SK-N-SH treated with all-trans-retinoic acid at 6 μM for 48 hours (cell line): ENCODE measurements at regions not wholly inside any gene's neighbourhood (a gene's known extent, or its start where the extent isn't known, plus 50 kb on each side); places are given as distances from the start of the nearest gene placed in this dataset.

Experiments
- ATAC-seq: fragments of 200-7000 bp; cut with Tn5 transposase; 3 replicates; pipeline ENCODE4 v1.9.1; 2020; ENCODE audit warnings: mild to moderate bottlenecking, moderate library complexity
- BACH2 ChIP-seq: fragments of 250-450 bp; sonication (Bioruptor Pico); IDR thresholded peaks from 2 replicates; pipeline ENCODE4 v1.9.0; 2021; ENCODE audit warnings: mild to moderate bottlenecking, borderline replicate concordance
- CSDC2 ChIP-seq: fragments of 250-450 bp; sonication (Bioruptor Pico); IDR thresholded peaks from 2 replicates; pipeline ENCODE4 v1.5.0; 2020; ENCODE audit warnings: mild to moderate bottlenecking, moderate library complexity
- GLIS3 ChIP-seq: fragments of 250-450 bp; sonication (Bioruptor Pico); IDR thresholded peaks from 2 replicates; pipeline ENCODE4 v1.5.0; 2020; ENCODE audit warnings: mild to moderate bottlenecking, moderate library complexity
- ISL1 ChIP-seq: fragments of 250-450 bp; sonication (Bioruptor Pico); IDR thresholded peaks from 2 replicates; pipeline ENCODE4 v2.1.2; 2022; ENCODE audit warnings: mild to moderate bottlenecking, moderate library complexity
- OSR1 ChIP-seq: fragments of 250-450 bp; sonication (Bioruptor Pico); IDR thresholded peaks from 2 replicates; pipeline ENCODE4 v1.8.0; 2022; ENCODE audit warnings: moderate library complexity, mild to moderate bottlenecking, inconsistent platforms
- RARB ChIP-seq: fragments of 250-450 bp; sonication (Bioruptor Pico); IDR thresholded peaks from 2 replicates; pipeline ENCODE4 v1.8.0; 2021; ENCODE audit warnings: mild to moderate bottlenecking, moderate library complexity
- TCF4 ChIP-seq: fragments of 250-450 bp; sonication (Bioruptor Pico); IDR thresholded peaks from 2 replicates; pipeline ENCODE4 v1.8.0; 2021; ENCODE audit warnings: mild to moderate bottlenecking, moderate library complexity, borderline replicate concordance
- TOX ChIP-seq: fragments of 250-450 bp; sonication (Bioruptor Pico); IDR thresholded peaks from 2 replicates; pipeline ENCODE4 v1.8.0; 2021; ENCODE audit warnings: mild to moderate bottlenecking, moderate library complexity, borderline replicate concordance
- ZC3H10 ChIP-seq: fragments of 250-450 bp; sonication (Bioruptor Pico); IDR thresholded peaks from 2 replicates; pipeline ENCODE4 v1.5.1; 2021; ENCODE audit warnings: mild to moderate bottlenecking, moderate library complexity
- ZFP3 ChIP-seq: fragments of 250-450 bp; sonication (Bioruptor Pico); IDR thresholded peaks from 2 replicates; pipeline ENCODE4 v1.5.0; 2020; ENCODE audit warnings: mild to moderate bottlenecking, moderate library complexity
- ZFP30 ChIP-seq: fragments of 450-650 bp; formaldehyde crosslinking; IDR thresholded peaks from 2 replicates; pipeline ENCODE4 v1.5.0; 2022; ENCODE audit warnings: mild to moderate bottlenecking, moderate library complexity
- ZNF565 ChIP-seq: fragments of 450-650 bp; formaldehyde crosslinking; conservative IDR thresholded peaks from 2 replicates; pipeline ENCODE4 v1.5.0; 2020; ENCODE audit warnings: low read depth, mild to moderate bottlenecking, moderate library complexity
- ZNF8 ChIP-seq: fragments of 450-650 bp; formaldehyde crosslinking; IDR thresholded peaks from 2 replicates; pipeline ENCODE4 v1.5.0; 2020; ENCODE audit warnings: mild to moderate bottlenecking, moderate library complexity
- TF ChIP-seq, protein P1 (sequence below): fragments of 250-450 bp; sonication (Bioruptor Pico); IDR thresholded peaks from 2 replicates; pipeline ENCODE4 v1.5.1; 2021; ENCODE audit warnings: mild to moderate bottlenecking, moderate library complexity
- TF ChIP-seq, protein P2 (sequence below): fragments of 250-450 bp; sonication (Bioruptor Pico); IDR thresholded peaks from 2 replicates; pipeline ENCODE4 v1.8.0; 2021; ENCODE audit warnings: low read depth, mild to moderate bottlenecking, moderate library complexity, borderline replicate concordance
- TF ChIP-seq, protein P3 (sequence below): fragments of 250-450 bp; sonication (Bioruptor Pico); IDR thresholded peaks from 2 replicates; pipeline ENCODE4 v1.5.0; 2020; ENCODE audit warnings: mild to moderate bottlenecking, moderate library complexity
- TF ChIP-seq, protein P4 (sequence below): fragments of 250-450 bp; sonication (Bioruptor Pico); IDR thresholded peaks from 2 replicates; pipeline ENCODE4 v1.5.1; 2020; ENCODE audit warnings: low read depth, mild to moderate bottlenecking, moderate library complexity
- TF ChIP-seq, protein P5 (sequence below): fragments of 250-450 bp; sonication (Bioruptor Pico); IDR thresholded peaks from 2 replicates; pipeline ENCODE4 v1.8.0; 2020; ENCODE audit warnings: mild to moderate bottlenecking, moderate library complexity, borderline replicate concordance

DNA sequence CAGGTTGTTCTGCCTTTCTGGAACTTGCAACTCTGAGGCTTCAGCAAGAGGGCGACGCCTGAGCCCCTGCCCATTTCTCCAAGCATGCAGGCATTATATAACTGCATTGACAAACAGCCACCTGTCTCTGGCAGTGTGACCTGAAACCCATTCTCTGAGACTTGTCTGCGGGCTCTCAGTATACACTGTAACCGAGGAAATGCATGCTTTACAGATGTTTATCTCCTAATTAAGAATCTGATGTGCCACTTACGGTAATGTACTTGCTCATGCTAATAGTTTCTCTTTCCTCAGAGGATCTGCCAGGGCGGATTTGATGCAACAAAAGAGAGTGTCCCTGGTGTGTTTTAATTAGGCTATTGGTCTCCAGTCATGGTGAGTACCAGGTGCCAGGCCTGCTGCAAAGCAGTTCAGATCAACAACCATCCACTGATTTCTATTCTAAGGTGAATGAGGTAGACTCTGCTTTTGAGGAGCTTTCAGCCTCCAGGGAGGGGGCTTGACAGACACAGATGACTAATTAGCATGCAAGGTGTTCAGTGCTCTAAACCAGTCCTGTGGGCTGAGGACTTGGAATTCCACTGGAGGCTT lies 593.7 kb upstream of the KLF4 start:
- ATAC-seq = no peak

DNA sequence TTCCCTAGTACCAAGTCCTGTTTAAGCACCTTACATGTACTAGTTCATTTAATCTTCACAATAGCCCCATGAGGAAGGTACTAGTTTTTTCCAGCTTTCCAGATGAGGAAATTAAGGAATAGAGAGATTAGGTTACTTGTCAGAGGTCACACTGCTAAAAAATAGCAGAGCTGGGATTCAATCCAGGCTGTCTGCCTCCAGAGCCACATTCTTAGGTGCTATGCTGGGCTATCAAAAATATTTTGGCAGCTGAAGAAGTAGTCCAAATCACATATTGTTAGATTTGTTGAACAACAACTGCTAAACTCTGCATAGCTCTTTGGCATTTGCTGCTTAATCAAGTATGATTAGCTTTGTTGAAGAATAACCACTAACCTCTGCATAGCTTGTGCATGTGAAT lies 591.5 kb upstream of the KLF4 start:
- TF ChIP-seq, protein P1, sequence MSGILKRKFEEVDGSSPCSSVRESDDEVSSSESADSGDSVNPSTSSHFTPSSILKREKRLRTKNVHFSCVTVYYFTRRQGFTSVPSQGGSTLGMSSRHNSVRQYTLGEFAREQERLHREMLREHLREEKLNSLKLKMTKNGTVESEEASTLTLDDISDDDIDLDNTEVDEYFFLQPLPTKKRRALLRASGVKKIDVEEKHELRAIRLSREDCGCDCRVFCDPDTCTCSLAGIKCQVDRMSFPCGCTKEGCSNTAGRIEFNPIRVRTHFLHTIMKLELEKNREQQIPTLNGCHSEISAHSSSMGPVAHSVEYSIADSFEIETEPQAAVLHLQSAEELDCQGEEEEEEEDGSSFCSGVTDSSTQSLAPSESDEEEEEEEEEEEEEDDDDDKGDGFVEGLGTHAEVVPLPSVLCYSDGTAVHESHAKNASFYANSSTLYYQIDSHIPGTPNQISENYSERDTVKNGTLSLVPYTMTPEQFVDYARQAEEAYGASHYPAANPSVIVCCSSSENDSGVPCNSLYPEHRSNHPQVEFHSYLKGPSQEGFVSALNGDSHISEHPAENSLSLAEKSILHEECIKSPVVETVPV (CRISPR knock-in tag) = no peak
- TF ChIP-seq, protein P2, sequence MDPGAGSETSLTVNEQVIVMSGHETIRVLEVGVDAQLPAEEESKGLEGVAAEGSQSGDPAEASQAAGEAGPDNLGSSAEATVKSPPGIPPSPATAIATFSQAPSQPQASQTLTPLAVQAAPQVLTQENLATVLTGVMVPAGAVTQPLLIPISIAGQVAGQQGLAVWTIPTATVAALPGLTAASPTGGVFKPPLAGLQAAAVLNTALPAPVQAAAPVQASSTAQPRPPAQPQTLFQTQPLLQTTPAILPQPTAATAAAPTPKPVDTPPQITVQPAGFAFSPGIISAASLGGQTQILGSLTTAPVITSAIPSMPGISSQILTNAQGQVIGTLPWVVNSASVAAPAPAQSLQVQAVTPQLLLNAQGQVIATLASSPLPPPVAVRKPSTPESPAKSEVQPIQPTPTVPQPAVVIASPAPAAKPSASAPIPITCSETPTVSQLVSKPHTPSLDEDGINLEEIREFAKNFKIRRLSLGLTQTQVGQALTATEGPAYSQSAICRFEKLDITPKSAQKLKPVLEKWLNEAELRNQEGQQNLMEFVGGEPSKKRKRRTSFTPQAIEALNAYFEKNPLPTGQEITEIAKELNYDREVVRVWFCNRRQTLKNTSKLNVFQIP (CRISPR knock-in tag) = no peak
- ATAC-seq = no peak

More for the DNA sequence above, 593.7 kb upstream of the KLF4 start:
- no peak for TF ChIP-seq GLIS3 (CRISPR knock-in tag)
- no peak for TF ChIP-seq ZNF565
- TF ChIP-seq TCF4 (CRISPR knock-in tag) = no peak
- no peak for TF ChIP-seq RARB (CRISPR knock-in tag)
- TF ChIP-seq, all 23 proteins: peak for 0

DNA sequence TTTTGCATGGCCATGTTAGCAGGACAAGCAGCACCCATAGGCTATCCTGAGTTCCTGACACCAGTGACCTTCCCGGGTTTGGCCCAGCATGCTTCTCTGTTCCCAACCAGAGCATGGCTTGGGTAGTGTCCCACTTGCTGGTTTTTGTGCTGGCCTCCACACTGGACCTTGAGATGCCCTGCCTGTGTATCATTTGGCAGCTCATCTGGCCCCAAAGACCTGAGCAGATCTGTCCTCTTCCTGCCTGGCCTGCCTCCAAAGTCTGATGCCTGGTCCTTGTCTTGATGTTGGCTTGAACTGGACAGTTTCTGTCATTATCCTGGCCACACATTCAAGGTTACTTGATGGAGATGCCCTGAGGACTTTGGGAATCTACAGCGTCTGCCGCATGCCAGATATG lies 590.7 kb upstream of the KLF4 start:
- no peak for ATAC-seq
- no peak for TF ChIP-seq ZFP30

DNA sequence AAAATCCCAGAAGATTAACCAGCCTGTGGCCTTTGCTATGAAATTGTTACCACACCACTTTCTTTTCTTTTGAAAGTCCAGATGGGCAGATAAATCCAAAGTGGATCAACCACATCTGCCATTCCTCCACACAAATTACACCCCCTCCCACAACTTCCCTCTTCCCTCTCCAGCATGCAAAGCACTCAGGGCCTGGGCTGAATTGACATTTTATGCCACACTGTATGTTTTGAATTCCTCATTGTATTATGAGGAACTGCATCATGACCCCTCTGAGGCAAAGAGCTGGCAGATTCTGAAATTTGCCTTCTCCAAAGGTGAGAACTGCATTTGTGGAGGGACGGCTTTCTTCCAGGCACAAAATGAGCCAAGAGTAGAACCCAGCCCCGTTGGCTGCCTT lies 589.2 kb upstream of the KLF4 start:
- ATAC-seq = no peak
- TF ChIP-seq TOX (CRISPR knock-in tag) (no peak), TCF4 (CRISPR knock-in tag) (no peak), ZNF565 (no peak), ISL1 (no peak), BACH2 (no peak), ZNF8 (CRISPR knock-in tag) (no peak), CSDC2 (CRISPR knock-in tag) (no peak), OSR1 (no peak), ZFP3 (CRISPR knock-in tag) (no peak), ZC3H10 (no peak), RARB (CRISPR knock-in tag) (no peak)
- TF ChIP-seq, protein P1 (CRISPR knock-in tag) = no peak
- TF ChIP-seq, protein P3, sequence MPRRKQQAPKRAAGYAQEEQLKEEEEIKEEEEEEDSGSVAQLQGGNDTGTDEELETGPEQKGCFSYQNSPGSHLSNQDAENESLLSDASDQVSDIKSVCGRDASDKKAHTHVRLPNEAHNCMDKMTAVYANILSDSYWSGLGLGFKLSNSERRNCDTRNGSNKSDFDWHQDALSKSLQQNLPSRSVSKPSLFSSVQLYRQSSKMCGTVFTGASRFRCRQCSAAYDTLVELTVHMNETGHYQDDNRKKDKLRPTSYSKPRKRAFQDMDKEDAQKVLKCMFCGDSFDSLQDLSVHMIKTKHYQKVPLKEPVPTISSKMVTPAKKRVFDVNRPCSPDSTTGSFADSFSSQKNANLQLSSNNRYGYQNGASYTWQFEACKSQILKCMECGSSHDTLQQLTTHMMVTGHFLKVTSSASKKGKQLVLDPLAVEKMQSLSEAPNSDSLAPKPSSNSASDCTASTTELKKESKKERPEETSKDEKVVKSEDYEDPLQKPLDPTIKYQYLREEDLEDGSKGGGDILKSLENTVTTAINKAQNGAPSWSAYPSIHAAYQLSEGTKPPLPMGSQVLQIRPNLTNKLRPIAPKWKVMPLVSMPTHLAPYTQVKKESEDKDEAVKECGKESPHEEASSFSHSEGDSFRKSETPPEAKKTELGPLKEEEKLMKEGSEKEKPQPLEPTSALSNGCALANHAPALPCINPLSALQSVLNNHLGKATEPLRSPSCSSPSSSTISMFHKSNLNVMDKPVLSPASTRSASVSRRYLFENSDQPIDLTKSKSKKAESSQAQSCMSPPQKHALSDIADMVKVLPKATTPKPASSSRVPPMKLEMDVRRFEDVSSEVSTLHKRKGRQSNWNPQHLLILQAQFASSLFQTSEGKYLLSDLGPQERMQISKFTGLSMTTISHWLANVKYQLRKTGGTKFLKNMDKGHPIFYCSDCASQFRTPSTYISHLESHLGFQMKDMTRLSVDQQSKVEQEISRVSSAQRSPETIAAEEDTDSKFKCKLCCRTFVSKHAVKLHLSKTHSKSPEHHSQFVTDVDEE (CRISPR knock-in tag) = no peak
- TF ChIP-seq, protein P4, sequence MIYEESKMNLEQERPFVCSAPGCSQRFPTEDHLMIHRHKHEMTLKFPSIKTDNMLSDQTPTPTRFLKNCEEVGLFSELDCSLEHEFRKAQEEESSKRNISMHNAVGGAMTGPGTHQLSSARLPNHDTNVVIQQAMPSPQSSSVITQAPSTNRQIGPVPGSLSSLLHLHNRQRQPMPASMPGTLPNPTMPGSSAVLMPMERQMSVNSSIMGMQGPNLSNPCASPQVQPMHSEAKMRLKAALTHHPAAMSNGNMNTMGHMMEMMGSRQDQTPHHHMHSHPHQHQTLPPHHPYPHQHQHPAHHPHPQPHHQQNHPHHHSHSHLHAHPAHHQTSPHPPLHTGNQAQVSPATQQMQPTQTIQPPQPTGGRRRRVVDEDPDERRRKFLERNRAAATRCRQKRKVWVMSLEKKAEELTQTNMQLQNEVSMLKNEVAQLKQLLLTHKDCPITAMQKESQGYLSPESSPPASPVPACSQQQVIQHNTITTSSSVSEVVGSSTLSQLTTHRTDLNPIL = no peak
- TF ChIP-seq, protein P5, sequence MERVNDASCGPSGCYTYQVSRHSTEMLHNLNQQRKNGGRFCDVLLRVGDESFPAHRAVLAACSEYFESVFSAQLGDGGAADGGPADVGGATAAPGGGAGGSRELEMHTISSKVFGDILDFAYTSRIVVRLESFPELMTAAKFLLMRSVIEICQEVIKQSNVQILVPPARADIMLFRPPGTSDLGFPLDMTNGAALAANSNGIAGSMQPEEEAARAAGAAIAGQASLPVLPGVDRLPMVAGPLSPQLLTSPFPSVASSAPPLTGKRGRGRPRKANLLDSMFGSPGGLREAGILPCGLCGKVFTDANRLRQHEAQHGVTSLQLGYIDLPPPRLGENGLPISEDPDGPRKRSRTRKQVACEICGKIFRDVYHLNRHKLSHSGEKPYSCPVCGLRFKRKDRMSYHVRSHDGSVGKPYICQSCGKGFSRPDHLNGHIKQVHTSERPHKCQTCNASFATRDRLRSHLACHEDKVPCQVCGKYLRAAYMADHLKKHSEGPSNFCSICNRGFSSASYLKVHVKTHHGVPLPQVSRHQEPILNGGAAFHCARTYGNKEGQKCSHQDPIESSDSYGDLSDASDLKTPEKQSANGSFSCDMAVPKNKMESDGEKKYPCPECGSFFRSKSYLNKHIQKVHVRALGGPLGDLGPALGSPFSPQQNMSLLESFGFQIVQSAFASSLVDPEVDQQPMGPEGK (CRISPR knock-in tag) = no peak
